ENCODE measurements at regions not wholly inside any gene's neighbourhood (a gene's known extent, or its start where the extent isn't known, plus 50 kb on each side); places are given as distances from the start of the nearest gene placed in this dataset.

GRCh38 chr5:28275931-28276330 is 1237.5 kb upstream of the CDH9 start:
- no peak for TF ChIP-seq CTCF (IDR thresholded peaks at IDR 0.05)
- TF ChIP-seq POLR2A (IDR thresholded peaks at IDR 0.05) = no peak
- no peak for TF ChIP-seq EP300 (IDR thresholded peaks at IDR 0.05)

Measured in ovary (tissue), 3 donors.